ENCODE measurements at regions not wholly inside any gene's neighbourhood (a gene's known extent, or its start where the extent isn't known, plus 50 kb on each side); places are given as distances from the start of the nearest gene placed in this dataset.

DNA sequence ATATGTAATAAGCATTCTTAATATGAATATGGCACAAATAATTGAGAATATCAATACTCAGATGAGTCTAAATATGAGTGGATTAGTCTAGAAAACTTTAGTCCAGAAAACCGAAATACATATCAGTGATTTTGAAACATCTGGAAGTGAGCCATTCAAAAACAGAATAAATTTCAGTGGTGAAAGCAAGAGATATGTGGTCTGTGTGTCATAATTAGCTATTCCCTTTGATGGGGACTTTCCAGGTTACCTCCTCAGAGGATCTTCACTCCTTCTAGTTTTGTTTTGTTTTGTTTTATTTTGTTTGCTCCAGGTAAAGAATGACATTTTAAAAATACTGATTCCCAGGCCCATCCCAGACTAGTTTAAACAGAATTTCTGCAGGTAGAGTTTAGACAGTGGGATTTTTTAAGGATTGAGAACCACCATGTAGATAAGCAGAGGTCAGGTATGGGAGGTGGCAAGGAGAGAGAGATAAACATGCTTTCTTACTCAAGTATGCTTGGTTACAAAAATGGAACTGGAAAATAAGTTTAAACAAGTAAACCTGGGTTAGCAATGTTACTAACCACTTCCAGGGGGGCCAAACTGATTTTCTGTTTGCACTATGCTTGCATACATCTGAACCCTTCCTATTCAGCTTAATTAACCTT is 70.7 kb downstream of the NABP1 start:
- TF ChIP-seq POLR2AphosphoS5 (IDR thresholded peaks at IDR 0.05), result no peak
- no peak for TF ChIP-seq EP300 (IDR thresholded peaks at IDR 0.05; ENCODE audit: low read depth)
- TF ChIP-seq, protein P1, sequence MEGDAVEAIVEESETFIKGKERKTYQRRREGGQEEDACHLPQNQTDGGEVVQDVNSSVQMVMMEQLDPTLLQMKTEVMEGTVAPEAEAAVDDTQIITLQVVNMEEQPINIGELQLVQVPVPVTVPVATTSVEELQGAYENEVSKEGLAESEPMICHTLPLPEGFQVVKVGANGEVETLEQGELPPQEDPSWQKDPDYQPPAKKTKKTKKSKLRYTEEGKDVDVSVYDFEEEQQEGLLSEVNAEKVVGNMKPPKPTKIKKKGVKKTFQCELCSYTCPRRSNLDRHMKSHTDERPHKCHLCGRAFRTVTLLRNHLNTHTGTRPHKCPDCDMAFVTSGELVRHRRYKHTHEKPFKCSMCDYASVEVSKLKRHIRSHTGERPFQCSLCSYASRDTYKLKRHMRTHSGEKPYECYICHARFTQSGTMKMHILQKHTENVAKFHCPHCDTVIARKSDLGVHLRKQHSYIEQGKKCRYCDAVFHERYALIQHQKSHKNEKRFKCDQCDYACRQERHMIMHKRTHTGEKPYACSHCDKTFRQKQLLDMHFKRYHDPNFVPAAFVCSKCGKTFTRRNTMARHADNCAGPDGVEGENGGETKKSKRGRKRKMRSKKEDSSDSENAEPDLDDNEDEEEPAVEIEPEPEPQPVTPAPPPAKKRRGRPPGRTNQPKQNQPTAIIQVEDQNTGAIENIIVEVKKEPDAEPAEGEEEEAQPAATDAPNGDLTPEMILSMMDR (IDR thresholded peaks at IDR 0.05), result no peak
- TF ChIP-seq POLR2A (IDR thresholded peaks at IDR 0.05), result no peak
- H3K4me3 ChIP-seq, result no peak overlapping the region
- in situ Hi-C loops (cut with MboI; ENCODE audit: low pct_ligation_motif_present in 1 of 4, low pct_unique_long_range_greater_than_20kb in 1 of 4, low sequenced_read_pairs in 3 of 4) (no loop called here), intact Hi-C loops (cut with DNase I; ENCODE audit: low total_unique reads) (no loop called here)
- DNase-seq, result no peak
- no peak overlapping the region for H3K27ac ChIP-seq
- H3K9me3 ChIP-seq, result no peaks in the 10 kb centered on the region
- H3K36me3 ChIP-seq, result no peaks in the 10 kb centered on the region
- no peaks in the 10 kb centered on the region for H3K4me1 ChIP-seq
- 42 to 57% methylated on average over 1 of the region's 1 CpG for WGBS, 2 donors (ENCODE audit: low coverage in 1 of 2)
- no peaks in the 10 kb centered on the region for H3K27me3 ChIP-seq

DNA sequence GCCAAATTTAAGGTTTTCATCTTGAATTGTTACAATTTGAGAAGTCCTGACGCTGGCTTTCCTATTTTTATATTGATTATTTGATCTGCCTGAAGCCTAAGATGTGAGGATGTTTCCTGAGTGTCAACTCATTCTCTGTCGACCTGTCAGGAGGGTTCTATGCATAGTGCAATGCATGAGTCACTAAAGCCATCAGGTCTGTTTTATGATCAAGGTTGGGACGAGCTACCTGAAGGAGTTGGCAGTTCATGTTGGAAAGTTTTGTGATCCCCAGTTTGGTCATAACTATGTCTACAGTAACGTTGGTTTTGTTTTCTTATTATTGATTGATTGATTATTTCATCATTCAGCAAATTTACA is 71.2 kb downstream of the NABP1 start:
- in situ Hi-C loops (cut with MboI; ENCODE audit: low pct_ligation_motif_present in 1 of 4, low pct_unique_long_range_greater_than_20kb in 1 of 4, low sequenced_read_pairs in 3 of 4) (no loop called here), intact Hi-C loops (cut with DNase I; ENCODE audit: low total_unique reads) (no loop called here)
- TF ChIP-seq POLR2A (IDR thresholded peaks at IDR 0.05) (no peak), POLR2AphosphoS5 (IDR thresholded peaks at IDR 0.05) (no peak), EP300 (IDR thresholded peaks at IDR 0.05; ENCODE audit: low read depth) (no peak)
- TF ChIP-seq, protein P1 (IDR thresholded peaks at IDR 0.05), result no peak
- no peaks in the 10 kb centered on the region for H3K36me3 ChIP-seq
- 51 to 70% methylated on average over 3 to 4 of the region's 4 CpGs for WGBS, 2 donors (ENCODE audit: low coverage in 1 of 2)
- no peak overlapping the region for H3K4me3 ChIP-seq
- no peak overlapping the region for H3K27ac ChIP-seq
- H3K4me1 ChIP-seq, result no peaks in the 10 kb centered on the region
- H3K27me3 ChIP-seq, result no peaks in the 10 kb centered on the region
- DNase-seq, result no peak
- H3K9me3 ChIP-seq, result no peaks in the 10 kb centered on the region

DNA sequence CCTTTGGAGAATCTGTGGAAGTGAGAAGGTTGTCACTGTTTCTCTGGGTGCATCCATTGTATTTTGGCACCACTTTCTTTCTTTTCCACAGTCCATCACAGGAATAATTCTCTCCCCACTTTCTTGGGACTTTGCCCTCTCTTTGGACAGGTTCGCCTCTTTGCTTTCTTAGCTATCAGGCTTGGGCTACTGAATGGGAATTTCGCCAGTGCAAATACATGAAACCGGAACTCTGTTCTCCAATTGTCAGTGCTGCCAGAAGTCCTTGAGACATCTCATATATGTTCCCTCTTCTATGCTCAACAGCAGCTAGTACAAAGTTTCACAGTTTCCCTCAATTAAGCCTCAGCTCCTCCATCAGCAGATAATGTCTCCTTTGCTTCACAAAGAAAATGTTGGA is 76.2 kb downstream of the NABP1 start:
- Histone ChIP-seq H3K9me3 (no peaks in the 10 kb centered on the region), H3K27me3 (no peaks in the 10 kb centered on the region), H3K4me3 (no peak overlapping the region), H3K4me1 (no peaks in the 10 kb centered on the region), H3K27ac (no peak overlapping the region), H3K36me3 (no peaks in the 10 kb centered on the region)
- no peak for DNase-seq
- intact Hi-C loops (cut with DNase I; ENCODE audit: low total_unique reads) (no loop called here), in situ Hi-C loops (cut with MboI; ENCODE audit: low pct_ligation_motif_present in 1 of 4, low pct_unique_long_range_greater_than_20kb in 1 of 4, low sequenced_read_pairs in 3 of 4) (no loop called here)
- no peak for TF ChIP-seq EP300 (IDR thresholded peaks at IDR 0.05; ENCODE audit: low read depth)
- no peak for TF ChIP-seq POLR2AphosphoS5 (IDR thresholded peaks at IDR 0.05)
- TF ChIP-seq POLR2A (IDR thresholded peaks at IDR 0.05), result no peak
- TF ChIP-seq, protein P1 (IDR thresholded peaks at IDR 0.05), result no peak
- 61 to 73% methylated on average over 3 of the region's 3 CpGs for whole genome bisulfite sequencing, 2 donors (ENCODE audit: low coverage in 1 of 2)

DNA sequence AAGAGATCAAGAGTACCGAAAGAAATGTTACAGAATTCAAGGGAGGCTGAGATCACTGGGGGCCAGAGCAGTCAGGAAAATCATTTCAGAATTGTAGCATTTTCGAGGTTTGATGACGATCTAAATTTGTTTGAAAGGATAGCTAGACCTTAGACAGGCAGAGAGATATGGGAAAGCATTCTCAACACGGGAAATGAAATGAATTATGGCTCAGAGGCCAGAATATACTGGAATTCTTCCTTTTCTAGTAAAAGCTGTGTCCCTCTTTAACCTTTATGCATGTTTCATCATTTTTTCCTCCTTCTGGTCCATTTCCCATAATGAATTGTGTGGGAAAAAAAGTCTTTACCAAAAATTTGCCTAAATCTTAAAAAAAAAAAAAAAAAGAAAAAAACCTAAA is 78.8 kb downstream of the NABP1 start:
- WGBS, 2 donors (ENCODE audit: low coverage in 1 of 2), result 55 to 79% methylated on average over 4 of the region's 4 CpGs
- Histone ChIP-seq H3K9me3 (no peaks in the 10 kb centered on the region), H3K4me3 (no peak overlapping the region), H3K36me3 (no peaks in the 10 kb centered on the region), H3K27ac (no peak overlapping the region), H3K4me1 (no peaks in the 10 kb centered on the region), H3K27me3 (no peaks in the 10 kb centered on the region)
- in situ Hi-C loops (cut with MboI; ENCODE audit: low pct_ligation_motif_present in 1 of 4, low pct_unique_long_range_greater_than_20kb in 1 of 4, low sequenced_read_pairs in 3 of 4), result no loop called here
- no peak for DNase-seq
- intact Hi-C loops (cut with DNase I; ENCODE audit: low total_unique reads), result no loop called here
- no peak for TF ChIP-seq POLR2A (IDR thresholded peaks at IDR 0.05)
- TF ChIP-seq, protein P1 (IDR thresholded peaks at IDR 0.05), result no peak
- TF ChIP-seq EP300 (IDR thresholded peaks at IDR 0.05; ENCODE audit: low read depth), result no peak
- no peak for TF ChIP-seq POLR2AphosphoS5 (IDR thresholded peaks at IDR 0.05)

Data from transverse colon (tissue), 4 donors.